Lower leg skin (tissue), 3 donors: ENCODE measurements at regions not wholly inside any gene's neighbourhood (a gene's known extent, or its start where the extent isn't known, plus 50 kb on each side); places are given as distances from the start of the nearest gene placed in this dataset.
"Not testable (repeated sequence)": the region's sequence is repeated elsewhere in the genome, so short reads cannot be mapped to it uniquely, and the experiment has no call there.

Experiments used
- CTCF ChIP-seq, 3 donors: fragments of 450-650 bp; IDR thresholded peaks; one replicate each; pipeline ENCODE4 v1.5.1; 2016; ENCODE audit warnings: antibody characterized with exemption in 3 of 3, mild to moderate bottlenecking in 3 of 3, moderate library complexity in 2 of 3
- POLR2A ChIP-seq, 2 donors: fragments of 450-650 bp; IDR thresholded peaks; one replicate each; pipeline ENCODE4 v1.6.1; 2016 to 2017; ENCODE audit warnings: antibody characterized with exemption in 2 of 2, mild to moderate bottlenecking in 1 of 2, moderate library complexity in 1 of 2

GRCh38 chr16:87208968-87209367, 108.2 kb downstream of the C16orf95 start:
- not testable (repeated sequence) for TF ChIP-seq CTCF, POLR2A (IDR thresholded peaks at IDR 0.05)
